GM23338 (cell line): ENCODE measurements at regions not wholly inside any gene's neighbourhood (a gene's known extent, or its start where the extent isn't known, plus 50 kb on each side); places are given as distances from the start of the nearest gene placed in this dataset.

ENCODE experiments used
- ATAC-seq: fragments of 200-7000 bp; cut with Tn5 transposase; 3 replicates; pipeline ENCODE4 v1.9.1; 2020
- DNase-seq: peaks from one replicate; pipeline ENCODE4 v3.0.0-alpha.2; 2015; ENCODE audit warnings: low spot score
- H2AFZ ChIP-seq: fragments of 200-600 bp; sonication (generic); 2 replicates; pipeline ENCODE4 v1.8.0; 2016; ENCODE audit warnings: antibody characterized with exemption, mild to moderate bottlenecking, moderate library complexity
- H3F3A ChIP-seq: fragments of 200-600 bp; sonication (generic); replicated peaks from 2 replicates; pipeline ENCODE4 v1.8.0; 2017; ENCODE audit warnings: antibody characterized with exemption, mixed run types, low read depth
- H3K27ac ChIP-seq: fragments of 200-600 bp; sonication (generic); 2 replicates; pipeline ENCODE4 v1.6.1; 2016; ENCODE audit warnings: low read depth
- H3K27me3 ChIP-seq: fragments of 200-600 bp; sonication (generic); 2 replicates; pipeline ENCODE4 v1.8.0; 2016; ENCODE audit warnings: mild to moderate bottlenecking, mixed run types, moderate library complexity; ENCODE audit not compliant: insufficient read depth
- H3K36me3 ChIP-seq: fragments of 200-600 bp; sonication (generic); 2 replicates; pipeline ENCODE4 v1.8.0; 2016; ENCODE audit warnings: mild to moderate bottlenecking; ENCODE audit not compliant: insufficient read depth
- H3K4me1 ChIP-seq: fragments of 200-600 bp; sonication (generic); 2 replicates; pipeline ENCODE4 v1.8.0; 2016; ENCODE audit warnings: mild to moderate bottlenecking, moderate library complexity; ENCODE audit not compliant: insufficient read depth
- H3K4me2 ChIP-seq: fragments of 200-600 bp; sonication (generic); 2 replicates; pipeline ENCODE4 v1.7.1; 2017; ENCODE audit warnings: mixed run types
- H3K4me3 ChIP-seq: fragments of 200-600 bp; sonication (generic); 2 replicates; pipeline ENCODE4 v1.6.1; 2016; ENCODE audit warnings: mixed run types
- H3K79me2 ChIP-seq: fragments of 200-600 bp; sonication (generic); replicated peaks from 2 replicates; pipeline ENCODE4 v1.8.0; 2017; ENCODE audit warnings: mild to moderate bottlenecking; ENCODE audit not compliant: insufficient read depth
- H3K9me2 ChIP-seq: fragments of 200-600 bp; sonication (generic); 2 replicates; pipeline ENCODE4 v1.8.0; 2017; ENCODE audit not compliant: insufficient read depth
- H4K20me1 ChIP-seq: fragments of 200-600 bp; sonication (generic); replicated peaks from 2 replicates; pipeline ENCODE4 v1.8.0; 2017; ENCODE audit warnings: mild to moderate bottlenecking; ENCODE audit not compliant: insufficient read depth
- H3K27ac Mint-ChIP-seq: 2 replicates; pipeline ENCODE4 v1.8.0; 2020; ENCODE audit warnings: inconsistent platforms, mild to moderate bottlenecking, moderate library complexity, mixed read lengths
- H3K27me3 Mint-ChIP-seq: 3 replicates; pipeline ENCODE4 v1.8.0; 2022; ENCODE audit warnings: low read depth, mild to moderate bottlenecking, moderate library complexity, mixed read lengths, inconsistent platforms; ENCODE audit not compliant: insufficient read depth, poor library complexity
- H3K36me3 Mint-ChIP-seq: 3 replicates; pipeline ENCODE4 v1.8.0; 2021; ENCODE audit warnings: low read depth, mild to moderate bottlenecking, inconsistent platforms, moderate library complexity, mixed read lengths
- H3K4me1 Mint-ChIP-seq: 3 replicates; pipeline ENCODE4 v1.8.0; 2020; ENCODE audit warnings: mild to moderate bottlenecking, inconsistent platforms, mixed read lengths
- H3K4me3 Mint-ChIP-seq: 3 replicates; pipeline ENCODE4 v1.8.0; 2021; ENCODE audit warnings: moderate library complexity, mild to moderate bottlenecking, inconsistent platforms, mixed read lengths
- H3K9me3 Mint-ChIP-seq: 3 replicates; pipeline ENCODE4 v1.8.0; 2020; ENCODE audit warnings: moderate library complexity, mild to moderate bottlenecking, inconsistent platforms, mixed read lengths
- CREB1 ChIP-seq: fragments of 250-450 bp; sonication (Bioruptor Pico); IDR thresholded peaks from 2 replicates; pipeline ENCODE4 v1.5.0; 2020; ENCODE audit warnings: low read depth, mild to moderate bottlenecking, moderate library complexity
- CTCF ChIP-seq, 2 experiments: fragments of 200-600 bp in 1 of 2; sonication (generic) in 1 of 2; conservative IDR thresholded peaks; 2 replicates each; pipeline versions ENCODE4 v1.5.1 to v1.6.1; 2016 to 2017; ENCODE audit warnings: antibody characterized with exemption in 2 of 2, low read depth in 2 of 2, mild to moderate bottlenecking in 2 of 2, moderate library complexity in 1 of 2
- EZH2 ChIP-seq: fragments of 200-600 bp; sonication (generic); IDR thresholded peaks from one replicate; pipeline ENCODE4 v1.8.0; 2017; ENCODE audit warnings: antibody characterized with exemption, mild to moderate bottlenecking, low read depth; ENCODE audit not compliant: unreplicated experiment
- EZH2phosphoT487 ChIP-seq: fragments of 200-600 bp; sonication (generic); IDR thresholded peaks from one replicate; pipeline ENCODE4 v1.8.1; 2018; ENCODE audit warnings: antibody characterized with exemption; ENCODE audit not compliant: unreplicated experiment
- JUNB ChIP-seq: IDR thresholded peaks from one replicate; pipeline ENCODE4 v1.6.1; 2016; ENCODE audit warnings: antibody characterized with exemption; ENCODE audit not compliant: unreplicated experiment
- REST ChIP-seq: IDR thresholded peaks from one replicate; pipeline ENCODE4 v1.6.1; 2018; ENCODE audit warnings: antibody characterized with exemption; ENCODE audit not compliant: unreplicated experiment
- STAT1 ChIP-seq: IDR thresholded peaks from one replicate; pipeline ENCODE4 v1.6.1; 2016; ENCODE audit warnings: antibody characterized with exemption; ENCODE audit not compliant: unreplicated experiment
- ZNF114 ChIP-seq: fragments of 250-450 bp; sonication (Bioruptor Pico); IDR thresholded peaks from 2 replicates; pipeline ENCODE4 v1.5.0; 2020; ENCODE audit warnings: mild to moderate bottlenecking, moderate library complexity
- ZNF331 ChIP-seq: fragments of 250-450 bp; sonication (Bioruptor Pico); IDR thresholded peaks from 2 replicates; pipeline ENCODE4 v1.5.0; 2020; ENCODE audit warnings: low read depth, mild to moderate bottlenecking, moderate library complexity

- TF ChIP-seq REST, result no peak
- TF ChIP-seq CREB1, result no peak
- no peak for TF ChIP-seq STAT1
- TF ChIP-seq JUNB, result no peak
- no peak for TF ChIP-seq EZH2phosphoT487
- TF ChIP-seq ZNF331 (CRISPR knock-in tag), result no peak
- no peak for TF ChIP-seq CTCF (conservative IDR thresholded peaks at IDR 0.05; ENCODE audit: low read depth in 2 of 2)
- TF ChIP-seq ZNF114, result no peak
Measured at GRCh38 chr18:54739476-54739875, 88.8 kb upstream of the RAB27B start (continued).

GRCh38 chr18:54740136-54740846 is 88.0 kb upstream of the RAB27B start:
- Histone ChIP-seq H3K27me3 (no peaks in the 10 kb centered on the region), H2AFZ (no peak overlapping the region; the same call in 1 of the 2 replicates), H3K79me2 (no peaks in the 10 kb centered on the region), H3F3A (no peaks in the 10 kb centered on the region), H3K36me3 (no peaks in the 10 kb centered on the region), H3K9me2 (no peaks in the 10 kb centered on the region), H3K27ac (no peak overlapping the region), H3K4me1 (no peaks in the 10 kb centered on the region), H3K4me2 (no peak overlapping the region), H3K4me3 (no peak overlapping the region), H4K20me1 (no peaks in the 10 kb centered on the region)
- ATAC-seq, result no peak
- Mint-ChIP-seq H3K4me3 (no peak overlapping the region), H3K36me3 (no peaks in the 10 kb centered on the region), H3K27ac (no peak overlapping the region), H3K4me1 (no peaks in the 10 kb centered on the region), H3K27me3 (no peaks in the 10 kb centered on the region), H3K9me3 (no peaks in the 10 kb centered on the region)
- TF ChIP-seq CTCF (conservative IDR thresholded peaks at IDR 0.05; ENCODE audit: low read depth in 2 of 2) (no peak), EZH2 (no peak)
- DNase-seq, result no peak
